ENCODE measurements at regions not wholly inside any gene's neighbourhood (a gene's known extent, or its start where the extent isn't known, plus 50 kb on each side); places are given as distances from the start of the nearest gene placed in this dataset.

DNA sequence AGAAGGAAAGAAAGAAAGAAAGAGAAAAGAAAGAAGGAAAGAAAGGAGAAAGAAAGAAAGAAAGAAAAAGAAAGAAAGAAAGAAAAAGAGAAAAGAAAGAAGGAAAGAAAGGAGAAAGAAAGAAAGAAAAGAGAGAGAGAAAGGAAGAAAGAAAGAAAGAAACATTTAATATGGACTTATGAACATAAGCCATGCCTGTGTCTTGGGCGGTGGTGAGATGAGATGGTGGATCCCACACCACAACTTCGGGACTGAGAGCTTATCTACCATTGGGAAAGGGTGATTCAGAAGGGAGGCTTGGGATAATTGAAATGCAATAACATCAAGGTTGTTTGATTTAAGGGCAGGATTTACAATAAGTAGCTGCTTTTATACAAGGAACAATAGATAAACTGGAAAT, 843.9 kb upstream of the AUTS2 start:
- Histone ChIP-seq H3K27me3 (replicated peaks in 1 of 4; ENCODE audit: control insufficient read depth in 3 of 4, extremely low read depth in 1 of 4, insufficient read depth in 3 of 4, low read length in 3 of 4) (no peaks in the 10 kb centered on the region), H4K91ac (replicated peaks; ENCODE audit: insufficient read length, low read length) (no peak overlapping the region), H3K4me1 (replicated peaks in 1 of 4; ENCODE audit: control insufficient read depth in 3 of 4, insufficient read depth in 4 of 4, low read length in 3 of 4) (no peaks in the 10 kb centered on the region), H2BK5ac (ENCODE audit: low read depth, low read length) (no peak overlapping the region), H2AFZ (ENCODE audit: low read length) (no peak overlapping the region), H2AK5ac (ENCODE audit: low read depth, low read length) (no peak overlapping the region), H3K18ac (ENCODE audit: extremely low read depth, low read length) (no peak overlapping the region), H3K79me2 (ENCODE audit: control insufficient read depth in 1 of 2, insufficient read depth in 2 of 2, low read length in 2 of 2) (no peaks in the 10 kb centered on the region), H3K36me3 (ENCODE audit: control insufficient read depth in 2 of 4, insufficient read depth in 4 of 4, low read length in 3 of 4) (no peaks in the 10 kb centered on the region), H4K8ac (ENCODE audit: extremely low read depth, insufficient read depth, low read length) (no peak overlapping the region), H2BK120ac (replicated peaks; ENCODE audit: low read depth, low read length) (no peak overlapping the region), H2BK20ac (ENCODE audit: low read length) (no peak overlapping the region), H4K20me1 (replicated peaks in 1 of 2; ENCODE audit: control insufficient read depth in 1 of 2, insufficient read depth in 2 of 2, low read length in 2 of 2) (no peaks in the 10 kb centered on the region), H3K27ac (ENCODE audit: low read depth, low read length) (no peak overlapping the region), H3K23ac (ENCODE audit: insufficient read length) (no peak overlapping the region), H3K23me2 (ENCODE audit: low read depth, low read length) (no peaks in the 10 kb centered on the region; the same call in 1 of the 2 replicates), H3K14ac (ENCODE audit: insufficient read length) (no peak overlapping the region), H3K4me2 (ENCODE audit: insufficient read depth in 1 of 2, low read depth in 2 of 2, low read length in 2 of 2) (no peak overlapping the region), H3K56ac (replicated peaks; ENCODE audit: insufficient read length, low read depth, low read length) (no peak overlapping the region), H3K79me1 (ENCODE audit: low read depth, low read length) (no peaks in the 10 kb centered on the region), H3K9me3 (ENCODE audit: insufficient read depth in 2 of 2, low read depth in 1 of 2, low read length in 1 of 2) (no peaks in the 10 kb centered on the region), H3K4ac (replicated peaks; ENCODE audit: insufficient read length, low read depth, low read length) (no peak overlapping the region), H3K4me3 (ENCODE audit: extremely low read depth in 1 of 4, insufficient read depth in 2 of 4, low read depth in 3 of 4, low read length in 4 of 4) (no peak overlapping the region), H4K5ac (ENCODE audit: insufficient read length, low read depth, low read length) (no peak overlapping the region), H3K9ac (replicated peaks in 1 of 4; ENCODE audit: extremely low read depth in 1 of 4, low read depth in 3 of 4, low read length in 3 of 4) (no peak overlapping the region), H2BK12ac (ENCODE audit: low read depth, low read length) (no peak overlapping the region), H2BK15ac (ENCODE audit: low read length) (no peak overlapping the region)
- FAIRE-seq (no peak), DNase-seq (ENCODE audit: low read depth in 1 of 2, low spot score in 2 of 2) (no peak)
- WGBS, 2 experiments (ENCODE audit: extremely low coverage in 1 of 2, insufficient coverage in 1 of 2, insufficient read length in 1 of 2, insufficient replicate concordance in 2 of 2, low coverage in 1 of 2, low lambda C conversion rate in 2 of 2, missing lambda C conversion rate in 1 of 2), result 94% methylated on average over 2 of the region's 2 CpGs; no CpG with 5 or more reads in 1 of the 2 experiments
- ChIA-PET CTCF (ENCODE audit: partially characterized antibody) (no interaction called here), POLR2A (ENCODE audit: partially characterized antibody) (no interaction called here)
- TF ChIP-seq TEAD4 (IDR thresholded peaks at IDR 0.05; ENCODE audit: low read depth, low read length) (no peak), SIN3A (conservative IDR thresholded peaks at IDR 0.05 in 1 of 2, IDR thresholded peaks at IDR 0.05 in 1 of 2; ENCODE audit: low read depth in 1 of 2, low read length in 2 of 2) (no peak), ASH2L (IDR thresholded peaks at IDR 0.05; ENCODE audit: low read length) (no peak), JUN (IDR thresholded peaks at IDR 0.05; ENCODE audit: low read depth, low read length) (no peak), EZH2 (IDR thresholded peaks at IDR 0.05; ENCODE audit: low read depth, low read length, severe bottlenecking) (no peak), BACH1 (IDR thresholded peaks at IDR 0.05; ENCODE audit: low read length) (no peak), SP1 (IDR thresholded peaks at IDR 0.05; ENCODE audit: low read depth, low read length) (no peak), YY1 (IDR thresholded peaks at IDR 0.05; ENCODE audit: low read depth, low read length) (no peak), BCL11A (IDR thresholded peaks at IDR 0.05; ENCODE audit: low read depth in 2 of 2, low read length in 2 of 2) (no peak)
- TF ChIP-seq, protein P1, sequence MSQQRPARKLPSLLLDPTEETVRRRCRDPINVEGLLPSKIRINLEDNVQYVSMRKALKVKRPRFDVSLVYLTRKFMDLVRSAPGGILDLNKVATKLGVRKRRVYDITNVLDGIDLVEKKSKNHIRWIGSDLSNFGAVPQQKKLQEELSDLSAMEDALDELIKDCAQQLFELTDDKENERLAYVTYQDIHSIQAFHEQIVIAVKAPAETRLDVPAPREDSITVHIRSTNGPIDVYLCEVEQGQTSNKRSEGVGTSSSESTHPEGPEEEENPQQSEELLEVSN (IDR thresholded peaks at IDR 0.05), result no peak
- TF ChIP-seq, protein P2, sequence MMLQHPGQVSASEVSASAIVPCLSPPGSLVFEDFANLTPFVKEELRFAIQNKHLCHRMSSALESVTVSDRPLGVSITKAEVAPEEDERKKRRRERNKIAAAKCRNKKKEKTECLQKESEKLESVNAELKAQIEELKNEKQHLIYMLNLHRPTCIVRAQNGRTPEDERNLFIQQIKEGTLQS (IDR thresholded peaks at IDR 0.05; ENCODE audit: insufficient read depth, low read depth, low read length), result no peak
- TF ChIP-seq, protein P3, sequence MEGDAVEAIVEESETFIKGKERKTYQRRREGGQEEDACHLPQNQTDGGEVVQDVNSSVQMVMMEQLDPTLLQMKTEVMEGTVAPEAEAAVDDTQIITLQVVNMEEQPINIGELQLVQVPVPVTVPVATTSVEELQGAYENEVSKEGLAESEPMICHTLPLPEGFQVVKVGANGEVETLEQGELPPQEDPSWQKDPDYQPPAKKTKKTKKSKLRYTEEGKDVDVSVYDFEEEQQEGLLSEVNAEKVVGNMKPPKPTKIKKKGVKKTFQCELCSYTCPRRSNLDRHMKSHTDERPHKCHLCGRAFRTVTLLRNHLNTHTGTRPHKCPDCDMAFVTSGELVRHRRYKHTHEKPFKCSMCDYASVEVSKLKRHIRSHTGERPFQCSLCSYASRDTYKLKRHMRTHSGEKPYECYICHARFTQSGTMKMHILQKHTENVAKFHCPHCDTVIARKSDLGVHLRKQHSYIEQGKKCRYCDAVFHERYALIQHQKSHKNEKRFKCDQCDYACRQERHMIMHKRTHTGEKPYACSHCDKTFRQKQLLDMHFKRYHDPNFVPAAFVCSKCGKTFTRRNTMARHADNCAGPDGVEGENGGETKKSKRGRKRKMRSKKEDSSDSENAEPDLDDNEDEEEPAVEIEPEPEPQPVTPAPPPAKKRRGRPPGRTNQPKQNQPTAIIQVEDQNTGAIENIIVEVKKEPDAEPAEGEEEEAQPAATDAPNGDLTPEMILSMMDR (IDR thresholded peaks at IDR 0.05; ENCODE audit: control extremely low read depth in 1 of 3, insufficient read depth in 1 of 3, low read depth in 1 of 3, low read length in 3 of 3), result no peak

Data from H1 (cell line).